ENCODE measurements at regions not wholly inside any gene's neighbourhood (a gene's known extent, or its start where the extent isn't known, plus 50 kb on each side); places are given as distances from the start of the nearest gene placed in this dataset.

DNA sequence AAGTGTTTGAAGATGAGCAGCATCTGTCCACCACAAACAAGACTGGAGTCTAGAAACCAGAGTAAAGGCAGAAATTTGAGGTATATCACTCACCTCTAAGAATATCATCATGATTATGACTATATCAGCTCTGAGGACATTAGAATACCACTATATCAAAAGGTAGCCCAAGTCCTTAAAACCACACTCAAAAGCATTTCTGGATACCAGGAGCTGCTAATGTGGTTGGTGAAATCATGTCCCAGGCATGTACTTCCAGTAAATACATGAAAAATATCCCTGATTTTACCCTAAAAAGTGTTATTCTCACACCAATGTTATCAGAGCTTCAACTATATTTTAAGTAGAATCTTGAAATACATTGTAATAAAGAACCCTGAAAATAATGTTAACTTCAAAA, 136.3 kb upstream of the SMAD1 start:
- DNase-seq = no peak

DNA sequence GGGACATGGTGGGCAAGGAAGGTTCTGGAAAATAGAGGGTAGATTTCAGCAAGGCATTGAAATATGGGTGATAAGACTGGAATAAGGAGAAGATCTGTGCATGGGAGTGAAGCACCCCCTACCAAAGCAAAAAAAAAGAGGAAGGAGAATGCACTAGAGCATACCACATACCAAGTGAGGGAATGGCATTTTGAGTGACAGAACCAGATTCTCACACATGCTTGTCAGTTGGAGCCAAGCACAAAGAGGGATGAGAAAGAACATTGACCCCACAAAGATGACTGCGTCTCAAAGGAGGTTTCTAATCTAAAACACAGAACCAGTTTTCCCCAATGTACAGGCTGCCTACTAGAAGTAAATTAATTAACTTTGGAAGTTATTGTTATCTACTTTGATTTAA, 140.3 kb upstream of the SMAD1 start:
- no peak for DNase-seq

DNA sequence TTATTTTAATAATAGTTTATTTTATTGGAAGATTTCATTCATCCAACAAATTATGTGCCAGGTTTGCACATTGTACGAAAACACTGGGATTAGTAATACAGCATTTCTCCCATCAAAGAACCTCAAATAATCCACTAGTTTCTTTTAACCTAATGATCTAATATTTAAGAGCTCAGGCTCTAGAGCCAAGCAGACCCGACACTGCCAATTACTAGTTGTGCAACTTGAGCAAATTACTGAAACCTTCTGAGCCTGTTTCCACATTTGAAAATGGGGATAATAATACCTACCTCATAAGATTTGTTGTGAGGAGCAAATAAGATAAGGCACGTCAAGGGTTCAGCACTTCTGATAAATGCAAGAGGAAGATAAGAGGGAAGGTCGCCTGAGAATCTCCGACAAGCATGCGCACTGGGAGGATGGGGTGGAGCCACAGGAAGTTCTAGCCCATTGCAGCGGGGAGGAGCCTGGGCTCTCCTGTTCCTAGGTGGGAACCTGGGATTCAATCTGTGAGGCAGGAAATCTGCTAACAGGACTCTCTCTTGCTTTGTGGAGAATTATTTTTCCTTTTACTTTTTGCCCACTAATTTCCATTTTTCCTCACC, 141.5 kb upstream of the SMAD1 start:
- DNase-seq = peak; percentile 49

DNA sequence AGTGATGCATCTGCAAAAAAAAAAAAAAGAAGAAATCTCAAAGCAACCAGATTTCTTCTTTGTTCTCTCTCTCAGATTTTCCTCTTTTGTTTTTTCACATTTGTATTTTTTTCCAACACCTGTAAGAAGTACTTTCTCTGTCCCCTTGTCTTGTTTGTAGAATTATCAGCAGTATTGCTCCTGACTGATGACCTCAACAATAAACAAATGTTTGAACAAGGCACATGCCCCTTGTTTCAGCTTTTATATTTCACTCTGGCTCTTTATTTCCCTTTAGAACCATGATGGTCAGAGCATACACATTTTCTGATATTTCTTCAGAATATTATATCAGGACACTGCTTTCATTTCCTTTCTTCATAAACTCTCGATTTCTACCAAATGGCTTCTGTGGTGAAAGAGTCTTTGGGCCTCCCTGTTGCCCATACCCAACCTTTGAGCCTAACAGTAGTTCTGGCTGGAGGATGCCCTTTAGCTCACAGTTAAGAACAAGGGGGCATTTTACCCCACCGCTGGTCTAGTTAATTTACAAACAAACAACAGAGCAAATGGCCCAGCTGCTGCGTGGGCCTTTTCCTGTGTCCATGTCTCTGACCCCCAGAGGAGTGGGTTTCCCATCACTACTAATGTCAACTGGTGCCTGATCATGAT, 142.5 kb upstream of the SMAD1 start:
- DNase-seq = no peak

DNA sequence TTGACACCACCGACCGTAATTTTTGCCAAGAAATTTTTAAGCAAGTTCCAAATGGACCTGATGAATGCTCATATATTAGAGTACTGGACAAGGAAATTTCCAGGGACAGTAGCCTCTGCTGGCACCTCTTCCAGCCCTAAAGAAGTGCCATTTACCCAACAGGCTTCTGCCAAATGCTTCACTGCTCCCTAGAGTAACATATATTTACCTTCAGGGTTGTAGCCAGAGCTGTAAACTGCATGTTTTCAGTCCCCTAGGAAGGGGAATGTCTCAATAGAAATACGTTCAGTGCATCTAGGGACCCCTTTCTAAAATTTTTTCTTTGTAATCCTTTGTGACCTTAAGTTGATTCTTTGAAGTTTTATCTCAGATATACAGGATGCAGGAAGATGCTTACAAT, 143.1 kb upstream of the SMAD1 start:
- DNase-seq = no peak

DNA sequence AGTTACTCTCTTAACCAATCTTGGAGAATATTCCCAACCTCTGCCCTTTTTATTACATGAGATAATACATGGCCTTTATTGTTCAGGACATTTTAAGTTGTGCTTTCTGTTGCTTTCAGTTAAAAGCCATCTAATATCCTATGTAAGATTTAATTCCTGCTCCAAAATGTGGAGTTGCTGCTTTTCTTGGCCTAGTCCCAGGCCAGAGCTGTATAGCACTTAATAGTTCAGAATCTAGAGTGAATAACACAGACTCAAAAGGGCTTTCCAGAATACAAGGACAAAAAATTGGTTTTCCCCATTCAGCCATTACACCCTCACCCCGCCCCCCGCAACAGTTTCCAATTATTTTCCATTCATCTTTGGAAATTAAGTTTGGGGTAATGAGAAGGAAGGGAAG, 144.3 kb upstream of the SMAD1 start:
- no peak for DNase-seq

DNA sequence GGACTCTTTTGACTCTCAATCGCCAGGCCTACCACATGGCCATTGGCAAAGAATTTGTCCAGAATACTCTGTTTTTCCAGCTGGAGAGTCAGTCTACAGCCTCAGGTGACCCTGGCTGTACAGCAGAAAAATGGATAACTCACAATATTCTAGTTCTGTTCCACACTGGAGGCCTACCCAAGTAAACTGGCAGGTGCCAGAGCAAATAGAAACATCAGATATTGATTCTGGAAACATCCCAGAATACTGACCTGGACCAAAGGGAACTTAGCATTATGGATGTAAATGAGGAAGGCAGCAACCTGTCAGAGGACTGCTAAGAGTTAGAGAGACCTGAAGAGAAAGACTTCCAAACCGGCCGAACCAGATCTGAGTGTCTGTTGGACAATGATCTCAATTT, 147.9 kb upstream of the SMAD1 start:
- no peak for DNase-seq

DNA sequence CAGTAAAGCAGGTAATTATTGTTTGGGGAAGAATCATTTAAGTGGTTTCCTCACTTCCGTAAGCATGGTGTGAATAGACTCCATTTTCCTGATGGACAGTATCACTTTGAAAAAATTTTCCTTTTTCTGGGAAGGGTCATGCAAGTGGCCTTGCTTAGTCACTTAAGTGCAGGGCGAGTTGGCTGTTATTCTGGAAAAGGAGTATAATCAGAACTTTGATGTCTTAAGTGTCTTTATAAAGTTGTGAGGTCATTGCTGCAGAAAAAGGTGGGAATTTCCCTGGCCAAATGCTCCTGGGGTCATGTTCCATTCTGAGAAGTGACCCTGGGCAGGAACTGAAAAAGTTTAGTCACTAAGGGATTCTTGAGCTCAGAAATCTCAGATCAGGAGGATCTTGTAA, 146.1 kb upstream of the OTUD4 start:
- DNase-seq = no peak

DNA sequence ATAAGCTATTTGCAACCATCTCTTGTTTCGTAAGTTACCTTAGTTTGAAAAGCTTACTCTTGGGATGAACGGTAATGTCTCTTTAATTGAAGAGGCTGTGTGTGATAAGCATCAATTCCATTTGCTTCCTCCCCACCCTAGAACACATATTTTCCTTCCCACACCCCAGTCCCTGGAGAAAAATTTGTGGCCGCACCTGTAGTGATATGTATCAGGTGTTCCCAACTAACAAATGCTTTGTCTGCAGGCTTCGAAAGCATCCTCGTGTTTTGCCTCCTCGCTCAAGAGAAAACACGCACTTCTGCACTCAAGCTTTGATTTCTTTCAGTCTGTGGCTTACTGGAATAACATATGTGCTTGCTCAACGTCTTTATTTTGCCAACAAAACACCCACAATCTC, 143.8 kb upstream of the OTUD4 start:
- DNase-seq = no peak

DNA sequence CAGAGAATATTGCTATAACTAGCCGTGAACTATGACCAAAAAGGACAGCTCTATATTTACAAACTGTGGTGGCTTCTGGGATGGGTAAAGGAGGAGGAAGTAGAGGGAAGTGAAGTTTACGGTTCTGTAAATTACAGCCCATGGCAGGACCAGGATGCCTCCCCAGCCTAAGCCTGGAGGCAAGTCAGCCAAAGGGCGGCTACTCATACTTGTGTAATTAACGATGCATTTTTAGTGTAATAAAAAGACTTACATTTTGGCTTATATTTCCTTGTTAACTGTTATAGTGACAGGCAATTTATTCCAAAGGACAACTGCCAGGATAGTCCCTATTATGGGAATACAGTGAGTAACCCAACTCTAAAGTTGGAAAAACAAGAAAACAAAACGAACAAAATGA, 139.9 kb upstream of the OTUD4 start:
- no peak for DNase-seq

DNA sequence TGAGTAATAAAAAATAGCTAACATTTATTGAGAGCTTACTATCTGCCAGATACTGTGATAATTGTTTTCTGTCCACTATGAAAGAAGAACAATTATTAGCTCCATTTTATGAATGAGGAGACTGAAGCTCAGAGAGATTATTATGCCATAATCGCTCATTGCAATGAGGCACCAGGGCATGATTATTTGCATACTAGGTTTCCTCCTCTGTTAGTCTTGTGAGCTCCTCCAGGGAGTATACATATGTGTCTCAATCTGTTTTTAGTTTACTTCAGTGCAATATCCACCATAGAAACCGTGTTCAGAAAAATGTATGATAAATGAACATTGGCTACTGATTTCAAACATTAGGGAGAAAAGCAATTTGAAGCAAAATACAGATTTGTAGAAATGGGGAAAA, 139.4 kb upstream of the OTUD4 start:
- no peak for DNase-seq

DNA sequence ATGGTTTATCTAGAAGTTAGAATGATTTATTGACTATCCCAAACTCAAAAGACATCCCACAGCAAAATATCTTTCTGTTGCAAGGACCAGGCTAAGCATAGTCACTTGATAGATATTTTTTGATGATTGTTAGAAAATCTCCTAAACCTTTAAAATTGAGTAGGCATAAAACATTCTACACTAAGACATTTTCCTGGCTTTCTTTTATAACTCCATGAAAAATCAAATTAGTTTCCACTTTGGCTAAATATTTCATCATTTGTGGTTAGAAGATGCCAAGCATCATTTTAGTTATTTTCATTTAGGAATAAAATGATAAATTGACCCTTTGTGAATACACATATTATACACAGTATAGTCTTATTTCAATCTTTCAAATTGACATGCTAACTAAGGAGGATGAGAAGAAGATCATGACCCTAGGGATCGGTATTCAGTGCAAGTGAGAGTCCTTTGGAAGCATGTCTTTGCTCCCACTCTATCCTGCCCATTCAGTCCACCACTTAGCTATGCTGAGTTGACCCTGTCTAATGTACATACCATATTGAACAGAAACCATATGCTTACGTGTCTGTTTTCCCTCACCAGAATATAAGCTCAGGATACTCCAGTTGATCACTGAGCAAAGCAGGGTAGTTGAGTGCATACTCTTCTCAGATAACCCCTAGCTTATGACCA, 136.6 kb upstream of the OTUD4 start:
- DNase-seq = no peak

DNA sequence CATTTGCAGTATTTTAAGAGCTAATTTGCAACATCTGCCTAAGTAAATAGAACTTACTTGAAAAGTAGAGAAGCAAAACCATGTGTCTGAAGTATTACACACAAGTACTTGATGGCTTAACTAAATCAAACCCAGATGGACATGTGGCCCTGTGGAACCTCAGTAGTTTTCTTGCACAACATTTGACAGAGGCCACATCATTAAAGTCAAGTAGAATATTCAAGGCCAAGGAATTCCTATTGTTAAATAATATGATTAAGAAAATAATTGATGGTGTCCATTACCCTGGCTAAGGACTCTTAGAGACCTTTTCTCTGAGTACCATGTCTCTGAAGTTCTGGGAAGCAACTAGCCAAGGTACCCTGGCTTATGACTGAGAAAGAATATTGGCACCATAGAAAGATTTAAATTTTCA, 135.4 kb upstream of the OTUD4 start:
- no peak for DNase-seq

DNA sequence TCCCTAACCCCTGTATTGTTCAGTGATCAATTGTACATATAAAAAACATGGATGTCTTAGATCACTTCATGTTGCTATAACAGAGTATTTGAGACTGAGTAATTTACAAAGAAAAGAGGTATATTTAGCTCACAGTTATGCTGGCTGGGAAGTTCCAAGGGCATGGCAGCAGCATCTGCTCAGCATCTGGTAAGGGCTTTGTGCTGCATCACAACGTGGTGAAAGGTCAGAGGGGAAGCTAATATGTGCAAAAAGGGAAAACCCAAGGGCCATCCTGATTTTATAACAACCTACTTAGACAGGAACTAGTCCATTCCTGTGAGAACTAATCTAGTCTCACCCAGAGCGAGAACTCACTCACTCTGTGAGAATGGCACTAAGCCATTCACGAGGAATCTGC, 128.2 kb upstream of the OTUD4 start:
- DNase-seq = no peak

DNA sequence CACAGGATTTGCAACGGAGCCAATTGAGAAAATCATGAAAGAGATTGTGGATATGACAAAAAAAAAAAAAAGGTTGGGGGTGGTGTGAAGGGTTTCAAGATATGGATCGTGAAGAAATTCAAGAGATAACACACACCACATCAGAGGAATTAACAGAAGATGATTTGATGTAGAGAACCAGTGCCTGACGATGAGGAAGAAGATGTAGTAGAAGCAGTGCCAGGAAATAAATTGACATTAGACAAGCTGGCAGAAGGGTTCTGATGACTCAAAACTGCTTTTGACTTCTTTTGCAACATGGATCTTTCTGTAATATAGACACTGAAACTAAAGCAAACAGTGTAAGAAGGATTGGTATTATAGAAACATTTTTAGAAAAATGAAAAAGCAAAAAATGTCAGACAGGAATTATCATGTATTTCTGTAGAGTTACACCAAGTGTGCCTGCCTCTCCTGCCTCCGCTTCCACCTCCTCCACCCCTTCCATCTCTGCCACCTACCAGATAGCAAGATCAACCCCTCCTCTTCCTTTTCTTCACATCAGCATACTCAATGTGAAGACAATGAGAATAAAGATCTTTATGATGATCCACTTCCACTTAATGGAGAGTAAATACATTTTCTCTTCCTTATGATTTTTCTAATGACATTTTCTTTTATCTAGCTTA, 127.5 kb upstream of the OTUD4 start:
- no peak for DNase-seq

DNA sequence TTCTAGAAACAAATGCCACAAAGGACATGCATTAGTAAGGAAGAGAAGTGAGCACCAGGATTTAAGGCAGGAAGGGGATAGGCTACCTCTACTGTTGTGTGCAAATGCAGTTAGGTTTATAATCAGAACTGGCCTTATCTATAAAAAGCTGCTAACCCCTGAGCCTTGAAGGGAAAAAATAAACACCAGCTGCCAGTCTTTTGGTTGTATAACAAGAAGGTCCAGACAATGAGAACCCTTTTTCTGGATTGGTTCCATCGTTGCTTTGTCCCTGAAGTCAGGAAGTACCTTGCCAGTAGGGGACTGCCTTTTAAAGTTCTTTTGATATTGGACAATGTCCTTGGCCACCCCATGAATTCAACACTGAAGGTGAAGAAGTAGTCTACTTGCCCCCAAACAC, 126.7 kb upstream of the OTUD4 start:
- DNase-seq = no peak

DNA sequence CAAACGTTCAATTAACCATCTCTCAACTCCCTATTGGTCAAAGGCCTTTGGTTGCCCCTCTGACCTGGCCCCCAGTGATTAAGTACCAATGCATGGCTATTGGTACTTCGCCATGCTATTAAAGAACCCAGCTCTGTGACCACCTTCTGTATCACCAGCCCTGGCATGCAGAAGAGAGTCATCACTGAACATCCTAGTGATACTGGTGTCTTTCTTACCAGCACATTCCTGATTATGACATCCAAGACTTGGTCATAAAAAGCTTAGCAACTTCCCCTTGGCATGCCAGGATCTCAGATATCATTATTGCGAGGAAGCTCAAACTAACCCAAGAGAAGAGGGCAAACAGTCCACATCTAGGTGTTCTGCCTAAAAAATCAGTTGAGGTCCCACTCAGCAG, 122.3 kb upstream of the OTUD4 start:
- no peak for DNase-seq

DNA sequence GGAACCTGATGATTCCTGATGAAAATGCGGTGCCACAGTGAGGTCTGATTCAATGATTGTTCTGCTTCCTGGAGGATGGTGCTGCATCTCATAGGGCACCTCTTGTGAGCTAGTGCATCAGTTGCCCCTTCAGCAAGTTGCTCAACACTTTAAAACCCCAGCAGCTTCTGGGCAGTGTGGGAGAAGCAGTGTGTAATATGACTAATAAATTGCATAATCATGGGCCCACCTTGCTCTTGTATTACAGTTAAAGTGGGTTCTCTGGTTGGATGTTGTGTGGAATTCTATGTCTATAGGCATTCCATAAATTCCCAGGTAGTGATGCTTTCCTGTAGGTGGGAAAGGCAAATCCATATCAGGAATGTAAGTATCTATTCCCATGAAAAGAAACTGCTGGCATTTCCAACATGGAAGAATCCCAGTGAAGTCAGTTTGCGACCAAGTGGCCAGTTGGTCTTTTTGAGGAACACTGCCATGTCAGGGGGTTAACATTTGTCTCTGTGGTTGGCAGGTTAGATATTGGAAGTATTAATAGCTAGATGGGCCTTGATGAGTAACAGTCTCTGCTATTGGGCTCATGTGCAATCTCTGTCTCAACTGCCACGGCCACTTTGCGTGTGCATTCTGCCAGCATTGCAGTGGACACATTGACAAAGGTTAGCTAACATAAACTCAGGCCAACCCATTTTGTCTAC, 121.1 kb upstream of the OTUD4 start:
- DNase-seq = no peak

DNA sequence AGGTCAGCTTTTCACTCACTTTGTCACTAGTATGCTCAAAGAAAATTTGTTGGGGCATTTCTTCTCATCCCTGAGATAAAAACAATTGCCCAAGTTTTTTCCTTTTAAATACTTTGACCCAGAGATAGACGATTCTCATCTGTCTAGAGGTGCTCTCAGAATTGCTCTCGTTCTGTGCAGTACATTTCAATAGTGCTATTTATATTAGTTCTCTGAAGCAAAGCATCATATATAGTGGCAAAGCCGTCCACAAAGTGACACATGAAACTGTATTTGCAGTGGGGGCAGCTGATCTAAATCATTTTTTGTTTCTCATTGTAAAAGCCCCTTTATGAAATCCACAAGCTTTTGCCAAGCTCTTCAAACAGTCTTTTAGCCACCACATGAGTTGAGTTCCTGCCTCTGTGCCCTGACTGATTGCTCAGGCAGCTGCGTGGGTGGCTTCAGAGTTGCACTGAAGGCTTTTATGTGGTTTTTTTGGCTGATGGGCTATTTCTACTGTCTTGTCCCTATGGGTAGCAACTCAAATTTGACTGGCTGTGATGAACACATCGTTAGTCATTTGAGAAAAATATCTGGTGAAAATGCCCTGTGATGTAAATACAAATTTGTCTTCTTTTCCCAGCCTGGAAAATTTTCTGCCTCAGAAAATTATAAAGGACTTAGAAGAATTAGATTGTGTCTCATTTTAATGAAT, 119.1 kb upstream of the OTUD4 start:
- no peak for DNase-seq

DNA sequence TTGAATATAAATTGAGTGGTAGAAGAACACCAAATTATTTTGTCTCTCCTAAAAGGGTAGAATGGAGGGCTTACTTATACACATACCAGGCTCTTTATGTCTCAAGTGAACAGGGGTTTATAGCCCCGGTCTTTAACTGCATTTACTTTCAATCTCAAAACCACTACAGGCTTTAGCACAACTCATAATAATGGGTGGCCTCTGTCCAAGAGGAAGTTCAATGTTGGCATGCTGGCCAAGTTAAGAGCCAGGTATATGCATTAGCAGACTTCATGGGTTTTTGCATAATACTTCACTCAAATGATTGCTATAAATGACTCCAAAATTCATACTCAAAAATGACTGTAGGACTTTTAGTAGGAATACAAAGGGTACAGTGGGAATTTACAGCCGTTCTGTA, 118.5 kb upstream of the OTUD4 start:
- DNase-seq = no peak

DNA sequence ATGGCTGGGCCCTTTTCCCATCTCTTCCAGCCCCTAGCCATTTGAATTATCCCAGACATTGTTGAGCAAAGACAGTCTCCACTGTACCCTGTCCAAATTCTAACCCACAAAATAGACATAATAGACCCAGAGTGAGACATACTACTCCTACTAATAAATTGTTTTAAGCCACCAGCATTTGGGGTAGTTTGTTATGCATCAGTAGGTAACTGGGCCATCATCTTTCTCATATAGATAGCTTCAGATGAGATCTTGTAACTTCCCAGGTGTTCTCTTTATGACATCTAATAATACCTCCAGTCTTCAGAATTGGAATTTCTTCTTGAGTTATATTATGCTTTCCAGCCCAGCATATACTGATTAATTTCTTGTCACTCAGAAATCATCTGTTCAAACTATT, 117.2 kb upstream of the OTUD4 start:
- DNase-seq = no peak

DNA sequence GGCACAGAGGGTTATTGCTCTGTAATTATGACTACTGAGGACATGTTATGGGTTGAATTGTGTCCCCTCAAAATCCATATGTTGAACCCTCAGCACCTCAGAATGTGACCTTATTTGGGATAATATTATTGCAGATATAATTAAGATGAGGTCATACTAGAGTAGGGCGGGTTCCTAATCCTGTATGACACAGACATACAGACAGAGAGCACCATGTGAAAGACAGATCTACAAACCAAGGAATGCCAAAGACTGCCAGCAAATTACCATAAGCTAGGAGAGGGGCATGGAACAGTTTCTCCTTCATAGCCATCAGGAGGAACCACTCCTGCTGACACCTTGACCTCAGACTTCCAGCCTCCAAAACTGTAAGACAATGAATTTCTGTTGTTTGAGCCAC, 115.2 kb upstream of the OTUD4 start:
- no peak for DNase-seq

DNA sequence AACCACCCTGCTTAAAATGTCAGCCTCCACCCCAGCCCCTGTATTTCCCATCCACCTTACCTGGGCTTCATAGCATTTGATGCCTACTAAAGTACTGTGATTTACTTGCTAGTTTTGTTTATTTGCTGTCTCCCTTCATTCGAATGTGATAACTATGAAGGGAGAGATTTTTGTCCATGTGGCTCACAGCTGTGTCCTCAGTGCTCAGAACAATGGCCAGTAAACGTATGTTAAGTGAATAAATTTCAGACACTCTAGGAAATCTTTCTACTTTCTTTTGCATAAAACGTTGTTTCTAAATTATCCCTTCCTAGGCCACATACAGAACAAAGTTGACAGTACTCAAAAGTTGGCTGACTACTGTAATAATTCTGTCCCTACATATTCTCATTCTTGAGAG, 114.7 kb upstream of the OTUD4 start:
- DNase-seq = no peak
